ENCODE measurements at regions not wholly inside any gene's neighbourhood (a gene's known extent, or its start where the extent isn't known, plus 50 kb on each side); places are given as distances from the start of the nearest gene placed in this dataset.

- no peak for TF ChIP-seq CTCF (IDR thresholded peaks at IDR 0.05 in 8 of 11, conservative IDR thresholded peaks at IDR 0.05 in 3 of 11)
- no peak for TF ChIP-seq POLR2A (IDR thresholded peaks at IDR 0.05)
These were observed 149.9 kb downstream of the OR4M2 start for GRCh38 chr15:22229990-22230819.

All from spleen (tissue), 7 donors.